Breast epithelium (tissue), 3 donors: ENCODE measurements at regions not wholly inside any gene's neighbourhood (a gene's known extent, or its start where the extent isn't known, plus 50 kb on each side); places are given as distances from the start of the nearest gene placed in this dataset.

Experiments used
- CTCF ChIP-seq, 3 donors: fragments of 450-650 bp; IDR thresholded peaks; one replicate each; pipeline ENCODE4 v1.5.1; 2016 to 2017; ENCODE audit warnings: antibody characterized with exemption in 3 of 3, mild to moderate bottlenecking in 3 of 3, moderate library complexity in 3 of 3
- POLR2AphosphoS5 ChIP-seq, 3 donors: sonication (generic); formaldehyde crosslinking; IDR thresholded peaks; one replicate each; pipeline ENCODE4 v1.6.1; 2017; ENCODE audit warnings: antibody characterized with exemption in 3 of 3

DNA sequence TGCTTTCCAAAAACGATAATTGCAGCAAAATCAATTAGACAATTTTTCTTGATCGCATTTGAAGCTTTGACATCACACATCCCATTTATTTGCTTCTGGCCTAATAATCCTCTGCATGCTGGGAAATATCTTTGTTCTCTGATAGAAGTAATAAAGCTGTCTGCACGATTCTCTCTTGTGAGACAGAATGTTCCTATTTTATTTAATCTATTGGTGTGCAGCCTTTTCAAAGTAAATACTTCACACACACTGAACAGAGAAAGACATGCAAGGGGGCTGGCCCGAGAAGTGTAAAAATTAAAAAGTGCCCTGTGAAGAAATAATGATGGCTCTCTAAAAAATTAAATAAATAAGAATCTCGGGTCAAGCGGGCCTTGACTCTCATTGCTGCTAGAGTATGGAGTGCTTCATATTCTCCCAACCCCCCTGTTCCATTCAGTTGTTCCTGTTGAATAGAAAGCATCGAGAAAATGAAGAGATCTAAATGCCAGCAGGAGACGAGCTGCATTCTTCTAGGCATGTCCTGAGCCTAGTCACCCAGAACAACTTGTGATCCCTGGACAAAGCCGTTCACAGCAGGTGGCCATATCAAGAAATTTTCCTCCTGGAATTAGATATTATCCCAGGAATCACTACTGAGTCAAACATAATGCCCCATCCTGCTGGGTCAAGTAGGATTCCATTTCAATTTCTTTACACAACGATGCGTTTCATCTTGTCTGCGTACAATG is 625.9 kb upstream of the EPHA7 start:
- no peak for TF ChIP-seq CTCF (IDR thresholded peaks at IDR 0.05)
- TF ChIP-seq POLR2AphosphoS5 (IDR thresholded peaks at IDR 0.05), result no peak
